ENCODE measurements at regions not wholly inside any gene's neighbourhood (a gene's known extent, or its start where the extent isn't known, plus 50 kb on each side); places are given as distances from the start of the nearest gene placed in this dataset.

DNA sequence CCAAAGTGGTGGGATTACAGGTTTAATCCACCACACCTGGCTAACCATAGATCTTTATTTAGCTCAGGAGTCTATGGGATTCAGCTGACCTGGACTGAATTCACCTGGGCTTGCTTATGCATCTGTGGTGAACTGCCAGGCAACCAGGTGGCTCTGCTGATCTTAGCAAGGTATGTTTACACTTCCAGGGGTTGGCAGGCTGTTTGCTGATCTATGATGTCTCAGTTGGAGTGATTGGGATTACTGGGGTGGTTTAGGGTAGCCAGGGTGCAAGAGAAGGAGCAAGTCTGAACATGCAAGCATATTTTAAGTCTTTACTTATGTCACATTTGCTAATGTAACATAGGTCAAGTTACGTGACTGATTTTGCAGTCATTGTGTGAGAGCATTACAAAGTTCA is 63.6 kb upstream of the JAK2 start:
- DNase-seq (ENCODE audit: low spot score) = no peak
- in situ Hi-C loops (cut with MboI; ENCODE audit: low sequenced_read_pairs, unreplicated experiment) = no loop called here
- TF ChIP-seq CTCF (IDR thresholded peaks at IDR 0.05; ENCODE audit: borderline replicate concordance, control extremely low read depth, extremely low read depth, insufficient read depth, missing control alignments) = no peak

DNA sequence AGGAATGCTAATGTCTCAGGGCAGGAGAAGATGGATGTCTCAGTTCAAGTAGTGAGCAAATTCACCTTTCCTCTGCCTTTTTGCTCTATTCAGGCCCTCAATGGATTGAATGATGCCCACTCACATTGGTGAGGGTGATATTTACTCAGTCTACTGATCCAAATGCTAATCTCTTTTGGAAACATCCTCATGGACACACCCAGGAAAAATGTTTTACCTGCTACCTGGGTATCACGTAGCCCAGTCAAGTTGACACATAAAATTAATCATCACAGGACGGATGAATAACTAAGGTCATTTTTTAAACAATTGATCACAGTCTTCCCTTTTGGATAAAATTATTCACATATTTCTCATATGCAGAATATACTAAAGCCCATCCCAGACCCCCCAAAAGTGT is 63.0 kb upstream of the JAK2 start:
- DNase-seq (ENCODE audit: low spot score) = no peak
- in situ Hi-C loops (cut with MboI; ENCODE audit: low sequenced_read_pairs, unreplicated experiment) = no loop called here
- no peak for TF ChIP-seq CTCF (IDR thresholded peaks at IDR 0.05; ENCODE audit: borderline replicate concordance, control extremely low read depth, extremely low read depth, insufficient read depth, missing control alignments)

DNA sequence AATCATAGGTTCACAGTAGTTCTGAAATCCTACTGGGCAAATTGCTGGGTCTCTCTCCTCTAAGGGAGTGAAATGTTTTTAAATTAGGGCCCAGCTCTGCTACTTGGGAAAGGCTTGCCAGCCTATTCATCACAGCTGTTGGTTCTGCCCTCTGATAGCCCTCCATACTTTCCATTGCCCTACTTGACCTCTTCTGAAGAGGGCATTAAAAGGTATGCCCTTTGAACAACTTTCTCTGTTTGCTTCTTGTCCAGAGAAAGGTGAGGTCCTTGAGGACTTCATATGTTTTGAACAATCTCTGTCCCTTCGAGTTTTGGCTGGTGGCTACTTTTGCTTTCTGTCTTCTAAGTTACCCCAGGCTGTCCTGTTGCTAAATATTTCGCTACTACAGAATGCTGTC is 62.3 kb upstream of the JAK2 start:
- in situ Hi-C loops (cut with MboI; ENCODE audit: low sequenced_read_pairs, unreplicated experiment) = no loop called here
- TF ChIP-seq CTCF (IDR thresholded peaks at IDR 0.05; ENCODE audit: borderline replicate concordance, control extremely low read depth, extremely low read depth, insufficient read depth, missing control alignments) = no peak

GRCh38 chr9:4923141-4923540 is 61.9 kb upstream of the JAK2 start:
- no peak for DNase-seq (ENCODE audit: low spot score)
- no peak for TF ChIP-seq CTCF (IDR thresholded peaks at IDR 0.05; ENCODE audit: borderline replicate concordance, control extremely low read depth, extremely low read depth, insufficient read depth, missing control alignments)
- in situ Hi-C loops (cut with MboI; ENCODE audit: low sequenced_read_pairs, unreplicated experiment) = no loop called here

More for the DNA sequence above, 62.3 kb upstream of the JAK2 start:
- DNase-seq (ENCODE audit: low spot score) = no peak

- DNase-seq (ENCODE audit: low spot score) = peak; percentile 48
- in situ Hi-C loops (cut with MboI; ENCODE audit: low sequenced_read_pairs, unreplicated experiment) = no loop called here
- peak; percentile 52 for TF ChIP-seq CTCF (IDR thresholded peaks at IDR 0.05; ENCODE audit: borderline replicate concordance, control extremely low read depth, extremely low read depth, insufficient read depth, missing control alignments)
Observed at GRCh38 chr9:4923580-4924544, 61.2 kb upstream of the JAK2 start.

DNA sequence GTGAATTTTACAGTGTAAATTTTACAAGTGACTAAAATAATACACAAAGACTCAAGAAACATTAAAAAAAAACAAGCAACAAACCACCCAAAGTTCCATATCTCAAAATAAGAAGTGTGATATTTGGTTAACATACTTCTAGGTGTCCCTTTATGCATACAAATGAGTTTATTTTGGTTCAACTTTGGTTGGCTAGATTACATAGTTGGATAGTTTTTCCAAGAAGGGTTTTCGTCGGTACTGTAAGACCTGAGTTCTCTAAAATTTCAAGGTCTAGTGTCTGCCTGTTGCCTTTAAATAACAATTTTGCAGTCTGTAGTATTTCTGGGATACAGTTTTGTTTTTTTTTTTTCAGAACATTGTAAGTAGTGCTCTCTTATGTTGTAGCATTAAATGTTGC is 58.8 kb upstream of the JAK2 start:
- in situ Hi-C loops (cut with MboI; ENCODE audit: low sequenced_read_pairs, unreplicated experiment) = no loop called here
- no peak for TF ChIP-seq CTCF (IDR thresholded peaks at IDR 0.05; ENCODE audit: borderline replicate concordance, control extremely low read depth, extremely low read depth, insufficient read depth, missing control alignments)
- no peak for DNase-seq (ENCODE audit: low spot score)
